Neural cell (in vitro differentiated cells): ENCODE measurements at regions not wholly inside any gene's neighbourhood (a gene's known extent, or its start where the extent isn't known, plus 50 kb on each side); places are given as distances from the start of the nearest gene placed in this dataset.

Experiments
- EZH2 ChIP-seq: fragments of 200-600, 300-800 bp; shearing (Covaris generic), sonication (generic); IDR thresholded peaks from 2 replicates; pipeline ENCODE4 v1.6.1; 2014; ENCODE audit warnings: antibody characterized with exemption, low read length, borderline replicate concordance, mild to moderate bottlenecking; ENCODE audit not compliant: insufficient read depth, poor library complexity, severe bottlenecking
- RAD21 ChIP-seq: fragments of 450-650 bp; conservative IDR thresholded peaks from 2 replicates; pipeline ENCODE4 v1.6.1; 2014; ENCODE audit warnings: antibody characterized with exemption, mild to moderate bottlenecking, moderate library complexity
- TF ChIP-seq, protein P1 (sequence below): IDR thresholded peaks from 2 replicates; pipeline ENCODE4 v1.6.1; 2012; ENCODE audit warnings: borderline replicate concordance
- TF ChIP-seq, protein P2 (sequence below): fragments of 450-650 bp; IDR thresholded peaks from 2 replicates; pipeline ENCODE4 v1.5.1; 2014; ENCODE audit warnings: antibody characterized with exemption, mild to moderate bottlenecking, moderate library complexity; ENCODE audit not compliant: poor library complexity, severe bottlenecking

DNA sequence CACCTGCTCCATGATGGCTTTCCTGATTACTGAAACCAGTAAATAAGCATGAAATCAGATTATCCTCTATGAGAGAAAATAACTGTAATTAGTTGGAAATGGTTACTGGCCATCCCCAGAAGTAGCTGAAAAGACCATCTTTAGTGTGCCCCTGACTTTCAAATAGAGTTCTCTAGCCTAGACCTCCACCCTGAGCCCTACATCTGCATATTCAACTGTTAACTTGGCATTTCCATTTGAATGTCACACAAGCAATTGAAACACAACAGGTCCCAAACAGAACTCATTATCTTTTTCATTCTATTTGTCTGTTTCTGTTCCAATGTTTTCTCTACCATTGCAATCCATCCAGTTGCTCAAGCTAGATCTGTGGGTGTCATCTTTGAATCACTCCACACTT lies 952.3 kb downstream of the RPA4 start:
- TF ChIP-seq, protein P1, sequence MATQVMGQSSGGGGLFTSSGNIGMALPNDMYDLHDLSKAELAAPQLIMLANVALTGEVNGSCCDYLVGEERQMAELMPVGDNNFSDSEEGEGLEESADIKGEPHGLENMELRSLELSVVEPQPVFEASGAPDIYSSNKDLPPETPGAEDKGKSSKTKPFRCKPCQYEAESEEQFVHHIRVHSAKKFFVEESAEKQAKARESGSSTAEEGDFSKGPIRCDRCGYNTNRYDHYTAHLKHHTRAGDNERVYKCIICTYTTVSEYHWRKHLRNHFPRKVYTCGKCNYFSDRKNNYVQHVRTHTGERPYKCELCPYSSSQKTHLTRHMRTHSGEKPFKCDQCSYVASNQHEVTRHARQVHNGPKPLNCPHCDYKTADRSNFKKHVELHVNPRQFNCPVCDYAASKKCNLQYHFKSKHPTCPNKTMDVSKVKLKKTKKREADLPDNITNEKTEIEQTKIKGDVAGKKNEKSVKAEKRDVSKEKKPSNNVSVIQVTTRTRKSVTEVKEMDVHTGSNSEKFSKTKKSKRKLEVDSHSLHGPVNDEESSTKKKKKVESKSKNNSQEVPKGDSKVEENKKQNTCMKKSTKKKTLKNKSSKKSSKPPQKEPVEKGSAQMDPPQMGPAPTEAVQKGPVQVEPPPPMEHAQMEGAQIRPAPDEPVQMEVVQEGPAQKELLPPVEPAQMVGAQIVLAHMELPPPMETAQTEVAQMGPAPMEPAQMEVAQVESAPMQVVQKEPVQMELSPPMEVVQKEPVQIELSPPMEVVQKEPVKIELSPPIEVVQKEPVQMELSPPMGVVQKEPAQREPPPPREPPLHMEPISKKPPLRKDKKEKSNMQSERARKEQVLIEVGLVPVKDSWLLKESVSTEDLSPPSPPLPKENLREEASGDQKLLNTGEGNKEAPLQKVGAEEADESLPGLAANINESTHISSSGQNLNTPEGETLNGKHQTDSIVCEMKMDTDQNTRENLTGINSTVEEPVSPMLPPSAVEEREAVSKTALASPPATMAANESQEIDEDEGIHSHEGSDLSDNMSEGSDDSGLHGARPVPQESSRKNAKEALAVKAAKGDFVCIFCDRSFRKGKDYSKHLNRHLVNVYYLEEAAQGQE: no peak
- TF ChIP-seq, protein P2, sequence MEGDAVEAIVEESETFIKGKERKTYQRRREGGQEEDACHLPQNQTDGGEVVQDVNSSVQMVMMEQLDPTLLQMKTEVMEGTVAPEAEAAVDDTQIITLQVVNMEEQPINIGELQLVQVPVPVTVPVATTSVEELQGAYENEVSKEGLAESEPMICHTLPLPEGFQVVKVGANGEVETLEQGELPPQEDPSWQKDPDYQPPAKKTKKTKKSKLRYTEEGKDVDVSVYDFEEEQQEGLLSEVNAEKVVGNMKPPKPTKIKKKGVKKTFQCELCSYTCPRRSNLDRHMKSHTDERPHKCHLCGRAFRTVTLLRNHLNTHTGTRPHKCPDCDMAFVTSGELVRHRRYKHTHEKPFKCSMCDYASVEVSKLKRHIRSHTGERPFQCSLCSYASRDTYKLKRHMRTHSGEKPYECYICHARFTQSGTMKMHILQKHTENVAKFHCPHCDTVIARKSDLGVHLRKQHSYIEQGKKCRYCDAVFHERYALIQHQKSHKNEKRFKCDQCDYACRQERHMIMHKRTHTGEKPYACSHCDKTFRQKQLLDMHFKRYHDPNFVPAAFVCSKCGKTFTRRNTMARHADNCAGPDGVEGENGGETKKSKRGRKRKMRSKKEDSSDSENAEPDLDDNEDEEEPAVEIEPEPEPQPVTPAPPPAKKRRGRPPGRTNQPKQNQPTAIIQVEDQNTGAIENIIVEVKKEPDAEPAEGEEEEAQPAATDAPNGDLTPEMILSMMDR: no peak
- no peak for TF ChIP-seq EZH2
- TF ChIP-seq RAD21: no peak
